Heart left ventricle (tissue), 13 donors: ENCODE measurements at regions not wholly inside any gene's neighbourhood (a gene's known extent, or its start where the extent isn't known, plus 50 kb on each side); places are given as distances from the start of the nearest gene placed in this dataset.

Experiments
- POLR2A ChIP-seq, 2 donors: fragments of 450-650 bp; IDR thresholded peaks; one replicate each; pipeline ENCODE4 v1.6.1; 2017; ENCODE audit warnings: antibody characterized with exemption in 2 of 2, mild to moderate bottlenecking in 2 of 2, moderate library complexity in 2 of 2
- TF ChIP-seq, protein P1 (sequence below), 12 donors: fragments of 200-600 bp; sonication (generic) in 4 of 12; IDR thresholded peaks; one replicate each; pipeline versions ENCODE4 v1.5.0 to v1.8.0; 2018 to 2022; ENCODE audit warnings: antibody characterized with exemption in 12 of 12, mild to moderate bottlenecking in 5 of 12
- donor health status: ischemic (EF 13 %, LVEDD 7.1; RV severe dilation, severe dysfunction).
- donor health status: DM: no; HTN: yes; CAD: no.
- donor health status: DM: no; HTN: no; CAD: no.
- donor health status: ischemic (EF 25% LVEDD 6.9; RV normal size, moderate dysfunction).
- donor health status: ischemic (EF 25% LVEDD 5.7; RV mildly dilated, moderate dysfunction).
- donor health status: ischemic (EF 35%, LVEDD 5.7; RV mildly dilated, moderate dysfunction).
- donor health status: nonischemic (EF 11% LVEDD 7.7; RV severe dilation, severe dysfunction).
- donor health status: DM: yes; HTN: yes; CAD: no.
- donor health status: PGD.
- donor health status: ischemic (EF 29% LVEDD 5.4; RV normal size, mild dysfunction).
- donor health status: nonischemic (EF 23%, LVEDD 6.1; RV moderate dilation, normal function).

DNA sequence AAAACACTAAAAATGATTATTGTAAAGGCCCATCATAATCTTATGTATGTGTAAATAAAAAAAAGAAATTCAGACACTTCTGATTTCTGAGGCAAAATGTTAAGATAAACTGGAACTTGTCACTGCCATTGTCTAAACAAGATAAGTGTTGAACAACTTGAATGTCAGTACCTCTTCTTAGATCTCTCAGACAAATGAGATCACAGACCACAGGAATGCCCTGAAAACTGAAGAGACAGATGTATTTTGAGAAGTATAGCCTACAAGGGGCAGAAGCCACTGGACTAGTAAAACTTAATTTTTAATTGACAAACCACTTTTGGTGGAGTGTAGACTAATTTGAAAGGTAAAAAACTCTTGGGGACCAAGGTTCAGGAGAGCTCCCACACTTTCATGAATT, 375.5 kb upstream of the SLITRK5 start:
- TF ChIP-seq POLR2A (IDR thresholded peaks at IDR 0.05), result no peak
- TF ChIP-seq, protein P1, sequence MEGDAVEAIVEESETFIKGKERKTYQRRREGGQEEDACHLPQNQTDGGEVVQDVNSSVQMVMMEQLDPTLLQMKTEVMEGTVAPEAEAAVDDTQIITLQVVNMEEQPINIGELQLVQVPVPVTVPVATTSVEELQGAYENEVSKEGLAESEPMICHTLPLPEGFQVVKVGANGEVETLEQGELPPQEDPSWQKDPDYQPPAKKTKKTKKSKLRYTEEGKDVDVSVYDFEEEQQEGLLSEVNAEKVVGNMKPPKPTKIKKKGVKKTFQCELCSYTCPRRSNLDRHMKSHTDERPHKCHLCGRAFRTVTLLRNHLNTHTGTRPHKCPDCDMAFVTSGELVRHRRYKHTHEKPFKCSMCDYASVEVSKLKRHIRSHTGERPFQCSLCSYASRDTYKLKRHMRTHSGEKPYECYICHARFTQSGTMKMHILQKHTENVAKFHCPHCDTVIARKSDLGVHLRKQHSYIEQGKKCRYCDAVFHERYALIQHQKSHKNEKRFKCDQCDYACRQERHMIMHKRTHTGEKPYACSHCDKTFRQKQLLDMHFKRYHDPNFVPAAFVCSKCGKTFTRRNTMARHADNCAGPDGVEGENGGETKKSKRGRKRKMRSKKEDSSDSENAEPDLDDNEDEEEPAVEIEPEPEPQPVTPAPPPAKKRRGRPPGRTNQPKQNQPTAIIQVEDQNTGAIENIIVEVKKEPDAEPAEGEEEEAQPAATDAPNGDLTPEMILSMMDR (IDR thresholded peaks at IDR 0.05), result no peak
